Pons (tissue), 1 donor: ENCODE measurements at regions not wholly inside any gene's neighbourhood (a gene's known extent, or its start where the extent isn't known, plus 50 kb on each side); places are given as distances from the start of the nearest gene placed in this dataset.
"Not testable (repeated sequence)": the region's sequence is repeated elsewhere in the genome, so short reads cannot be mapped to it uniquely, and the experiment has no call there.

Experiments used
- DNase-seq: peaks from one replicate; pipeline ENCODE4 v3.0.0-alpha.2; 2016; ENCODE audit warnings: low spot score

DNA sequence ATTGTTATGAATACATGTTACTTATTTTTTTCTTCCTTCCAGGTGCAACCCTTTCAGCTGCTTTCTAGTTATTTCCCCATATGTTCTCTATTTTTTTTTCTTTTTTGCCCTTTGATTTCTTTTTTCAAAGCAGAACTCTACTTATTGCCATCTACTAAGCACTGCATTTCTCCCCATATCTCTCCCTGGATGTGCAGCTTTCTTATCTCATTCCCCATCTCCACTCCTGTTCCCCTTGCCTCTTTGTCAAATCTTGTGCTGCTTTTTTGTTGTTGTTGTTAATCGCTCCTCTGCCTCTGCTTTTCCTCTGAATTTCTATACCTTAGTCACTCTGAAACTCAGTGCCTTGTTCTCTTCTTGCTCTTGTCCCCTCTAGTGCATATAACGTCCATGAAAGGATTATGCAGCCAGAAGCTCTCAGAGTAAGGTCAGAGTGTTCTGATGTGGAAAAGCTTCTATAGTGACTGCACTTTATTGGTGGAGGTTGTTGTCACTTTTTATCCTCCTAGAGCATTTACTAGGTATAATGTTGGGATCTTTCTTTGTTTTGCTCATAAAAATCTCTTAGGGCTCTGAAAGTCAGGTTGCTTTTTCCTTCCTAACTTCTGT is 51.1 kb upstream of the JADE1 start:
- no peak for DNase-seq

GRCh38 chr4:128757712-128758111 is 51.8 kb upstream of the JADE1 start:
- DNase-seq: peak; percentile 4

- no peak for DNase-seq
These were observed 58.1 kb upstream of the JADE1 start for GRCh38 chr4:128751354-128751753.

DNA sequence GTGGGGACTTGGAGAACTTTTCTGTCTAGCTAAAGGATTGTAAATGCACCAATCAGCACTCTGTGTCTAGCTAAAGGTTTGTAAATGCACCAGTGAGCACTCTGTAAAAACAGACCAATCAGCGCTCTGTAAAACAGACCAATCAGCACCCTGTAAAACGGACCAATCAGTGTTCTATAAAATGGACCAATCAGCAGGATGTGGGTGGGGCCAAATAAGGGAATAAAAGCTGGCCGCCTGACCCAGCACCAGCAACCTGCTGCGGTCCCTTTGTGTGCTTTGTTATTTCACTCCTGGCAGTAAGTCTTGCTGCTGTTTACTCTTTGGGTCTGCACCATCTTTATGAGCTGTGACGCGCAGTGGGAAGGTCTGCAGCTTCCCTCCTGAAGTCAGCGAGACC is 67.8 kb upstream of the JADE1 start:
- not testable (repeated sequence) for DNase-seq

DNA sequence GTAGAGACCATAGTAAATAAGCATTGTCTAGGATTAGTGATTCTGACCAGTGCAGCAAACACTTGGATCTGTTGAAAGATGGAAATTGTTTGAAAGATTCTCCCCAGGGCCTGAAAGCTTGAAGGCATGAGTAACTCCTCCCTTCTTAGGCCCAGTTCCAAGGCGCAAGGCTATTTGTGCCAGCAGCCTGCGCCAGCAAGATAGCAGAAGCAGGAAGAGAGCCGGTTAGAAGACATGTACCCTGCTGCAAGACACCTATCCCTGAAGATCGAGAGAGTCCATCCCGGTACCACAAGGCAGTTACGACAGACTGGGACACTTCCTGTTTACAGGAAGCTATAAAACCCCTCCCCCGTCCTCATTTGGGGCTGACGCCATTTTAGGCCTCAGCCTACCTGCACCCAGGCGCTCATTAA is 72.4 kb upstream of the JADE1 start:
- DNase-seq: no peak

GRCh38 chr4:128735714-128736113 is 73.8 kb upstream of the JADE1 start:
- DNase-seq: no peak

DNA sequence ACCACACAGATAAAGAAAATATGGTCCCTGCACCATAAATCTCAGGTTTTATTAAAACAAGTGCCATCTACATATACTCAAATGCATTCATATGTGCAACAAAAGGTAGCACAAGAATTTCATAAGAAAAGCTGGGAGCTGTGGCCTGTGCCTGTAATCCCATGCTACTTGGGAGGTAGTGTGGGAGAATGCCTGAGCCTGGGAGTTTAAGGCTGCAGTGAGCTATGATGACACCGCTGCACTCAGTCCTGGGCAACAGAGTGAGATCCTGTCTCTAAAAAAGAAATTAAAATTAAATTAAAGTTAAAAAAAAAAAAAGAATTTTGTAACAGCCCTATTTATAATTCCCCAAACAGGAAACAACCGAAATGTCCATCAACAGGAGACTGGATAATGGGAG is 81.3 kb upstream of the JADE1 start:
- no peak for DNase-seq

DNA sequence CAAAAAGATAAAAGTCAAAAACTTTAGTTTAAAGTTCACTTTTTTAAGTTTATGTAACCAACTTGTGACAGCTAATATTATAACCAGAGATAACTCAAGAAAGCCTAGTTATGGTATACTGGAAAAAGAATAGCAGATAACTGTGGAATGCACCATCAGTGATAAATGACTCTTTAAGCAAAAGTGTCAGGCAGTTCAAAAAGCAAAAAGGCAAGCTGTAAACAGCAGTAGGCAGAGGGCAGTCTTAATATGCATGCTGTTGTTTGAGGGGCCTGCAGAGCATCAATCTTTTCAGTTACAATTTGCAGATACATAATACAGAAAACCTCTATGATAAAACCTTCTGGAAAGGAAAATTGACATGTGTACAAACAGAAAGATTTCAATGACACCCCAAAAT is 81.8 kb upstream of the JADE1 start:
- no peak for DNase-seq

- no peak for DNase-seq
These were observed 84.0 kb upstream of the JADE1 start for GRCh38 chr4:128725405-128726055.

DNA sequence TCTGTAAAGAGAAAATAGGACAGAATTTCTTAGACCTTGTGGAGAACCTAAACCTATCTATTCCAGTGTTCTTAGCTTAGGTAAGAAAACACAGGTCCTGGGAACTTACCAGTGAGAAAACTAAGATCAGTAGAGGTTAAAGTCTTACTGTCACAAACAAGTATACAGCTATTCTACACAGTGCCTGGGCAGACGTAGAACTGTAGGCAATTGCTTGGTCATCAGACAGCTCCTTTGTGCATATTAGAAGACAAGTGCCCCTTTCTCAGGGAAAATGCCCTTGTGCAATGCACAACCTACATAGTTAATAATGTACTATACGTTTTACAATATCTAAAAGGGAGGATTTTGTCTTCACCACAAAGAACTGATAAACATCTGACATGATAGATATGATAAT is 86.6 kb upstream of the JADE1 start:
- no peak for DNase-seq

GRCh38 chr4:128721896-128722295 is 87.6 kb upstream of the JADE1 start:
- DNase-seq: no peak

- no peak for DNase-seq
These were observed 89.2 kb upstream of the JADE1 start for GRCh38 chr4:128720270-128720669.

- no peak for DNase-seq
These were observed 90.7 kb upstream of the JADE1 start for GRCh38 chr4:128718768-128719167.

GRCh38 chr4:128716338-128716737 is 93.2 kb upstream of the JADE1 start:
- DNase-seq: peak; percentile 6

DNA sequence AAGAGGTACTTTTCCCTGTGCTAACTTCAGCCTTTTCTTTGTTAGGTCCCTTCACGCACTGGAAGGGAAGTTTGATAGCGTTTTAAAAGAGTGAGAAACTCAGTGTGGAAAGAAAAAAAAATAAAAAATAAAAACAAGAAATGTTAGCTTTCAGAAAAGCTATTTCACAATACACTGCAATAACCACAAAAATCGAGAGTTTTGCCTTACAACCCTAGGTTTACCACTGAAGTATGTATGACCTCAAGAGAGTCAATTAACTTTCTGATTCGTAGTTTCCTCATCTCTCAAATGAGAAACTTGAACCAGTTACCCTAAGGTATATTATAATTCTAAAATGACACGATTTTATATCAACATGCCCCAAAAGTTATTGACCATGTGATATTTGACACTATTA is 93.9 kb upstream of the JADE1 start:
- no peak for DNase-seq

- no peak for DNase-seq
These were observed 98.1 kb upstream of the JADE1 start for GRCh38 chr4:128711361-128711760.

- no peak for DNase-seq
These were observed 100.2 kb upstream of the JADE1 start for GRCh38 chr4:128709268-128709667.

GRCh38 chr4:128707864-128708263 is 101.6 kb upstream of the JADE1 start:
- DNase-seq: no peak

DNA sequence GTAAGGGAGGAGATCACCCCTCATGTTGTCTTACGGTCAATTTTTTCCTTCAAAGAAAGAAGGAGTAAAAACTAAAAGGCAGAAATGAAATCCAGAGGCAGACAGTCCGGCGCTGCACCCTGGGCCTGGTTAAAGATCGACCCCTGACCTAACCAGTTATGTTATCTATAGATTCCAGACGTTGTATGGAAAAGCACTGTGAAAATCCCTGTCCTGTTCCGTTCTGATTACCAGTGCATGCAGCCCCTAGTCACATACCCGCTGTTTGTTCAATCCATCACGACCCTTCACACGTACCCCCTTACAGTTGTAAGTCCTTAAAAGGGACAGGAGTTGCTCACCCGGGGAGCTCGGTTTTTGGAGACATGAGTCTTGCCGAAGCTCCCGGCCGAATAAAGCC is 105.6 kb upstream of the JADE1 start:
- DNase-seq: no peak

GRCh38 chr4:128700659-128701350 is 108.7 kb upstream of the JADE1 start:
- no peak for DNase-seq

DNA sequence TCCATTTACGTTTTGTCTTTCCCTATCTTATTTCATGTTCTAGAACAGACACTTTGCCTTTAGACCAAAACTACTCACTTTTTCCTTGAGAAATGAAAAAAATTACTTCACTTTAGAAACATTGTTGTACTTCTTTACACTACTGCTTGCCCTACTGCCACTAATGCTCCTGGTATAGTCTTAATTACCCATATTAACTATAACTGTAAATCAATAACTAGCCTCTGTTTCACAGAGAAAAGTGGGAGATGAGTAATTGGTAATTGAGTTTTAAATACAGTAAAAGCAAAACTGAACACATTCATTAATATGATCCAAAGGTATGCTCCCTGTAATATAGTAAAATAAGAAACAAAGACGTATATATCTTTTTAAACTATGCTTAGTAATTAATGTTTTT is 111.1 kb upstream of the JADE1 start:
- DNase-seq: no peak

- DNase-seq: no peak
These were observed 112.2 kb upstream of the JADE1 start for GRCh38 chr4:128697323-128697722.

DNA sequence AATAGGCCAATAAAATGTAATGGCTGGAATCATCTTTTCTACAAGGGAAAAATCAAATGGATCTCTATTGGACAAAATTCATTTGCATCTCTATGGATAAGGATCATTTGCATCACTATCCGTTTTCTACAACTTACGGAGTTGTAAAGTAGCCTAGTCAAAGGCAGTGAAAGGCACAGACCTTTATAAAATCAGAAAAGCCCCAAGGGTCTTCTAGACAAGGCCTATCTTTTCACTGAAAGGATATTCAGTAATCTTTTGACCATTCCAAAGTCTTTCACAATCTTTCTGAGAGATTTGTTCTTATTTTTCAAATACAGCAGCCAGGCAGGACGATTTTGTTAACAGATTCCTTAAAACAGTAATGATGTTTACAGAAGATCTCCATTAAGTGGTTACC is 119.5 kb upstream of the JADE1 start:
- no peak for DNase-seq
